Non-pigmented ciliary epithelial cell (primary cell): ENCODE measurements at regions not wholly inside any gene's neighbourhood (a gene's known extent, or its start where the extent isn't known, plus 50 kb on each side); places are given as distances from the start of the nearest gene placed in this dataset.
"Not testable (repeated sequence)": the region's sequence is repeated elsewhere in the genome, so short reads cannot be mapped to it uniquely, and the experiment has no call there.

Source experiments
- DNase-seq: peaks from one replicate; pipeline ENCODE4 v3.0.0-alpha.2; 2010; ENCODE audit warnings: low read depth

GRCh38 chr4:158313566-158313965 is 103.3 kb downstream of the TMEM144 start:
- no peak for DNase-seq

GRCh38 chr4:158314756-158315487 is 104.6 kb downstream of the TMEM144 start:
- DNase-seq = peak; percentile 92

- peak; percentile 89 for DNase-seq
Observed at GRCh38 chr4:158315706-158316105, 105.4 kb downstream of the TMEM144 start.

- peak; percentile 47 for DNase-seq
Observed at GRCh38 chr4:158316264-158316663, 106.0 kb downstream of the TMEM144 start.

GRCh38 chr4:158319880-158320279 is 109.6 kb downstream of the TMEM144 start:
- no peak for DNase-seq

- DNase-seq = no peak
Observed at GRCh38 chr4:158322109-158322508, 111.8 kb downstream of the TMEM144 start.

- DNase-seq = no peak
Observed at GRCh38 chr4:158327525-158327924, 117.2 kb downstream of the TMEM144 start.

- DNase-seq = no peak
Observed at GRCh38 chr4:158331863-158332262, 121.6 kb downstream of the TMEM144 start.

- no peak for DNase-seq
Observed at GRCh38 chr4:158333820-158334219, 123.5 kb downstream of the TMEM144 start.

- DNase-seq = no peak
Observed at GRCh38 chr4:158341896-158342295, 131.6 kb downstream of the TMEM144 start.

GRCh38 chr4:158346576-158346975 is 136.3 kb downstream of the TMEM144 start:
- no peak for DNase-seq

- DNase-seq = no peak
Observed at GRCh38 chr4:158347556-158347955, 137.3 kb downstream of the TMEM144 start.

- no peak for DNase-seq
Observed at GRCh38 chr4:158350161-158350560, 139.9 kb downstream of the TMEM144 start.

GRCh38 chr4:158353541-158354304 is 143.4 kb downstream of the TMEM144 start:
- DNase-seq = no peak

GRCh38 chr4:158356301-158356700 is 146.0 kb downstream of the TMEM144 start:
- no peak for DNase-seq

GRCh38 chr4:158367932-158368441 is 153.7 kb upstream of the RXFP1 start:
- not testable (repeated sequence) for DNase-seq

GRCh38 chr4:158371158-158371557 is 150.5 kb upstream of the RXFP1 start:
- peak; percentile 5 for DNase-seq

GRCh38 chr4:158374318-158374717 is 147.4 kb upstream of the RXFP1 start:
- no peak for DNase-seq

GRCh38 chr4:158376106-158376840 is 145.4 kb upstream of the RXFP1 start:
- no peak for DNase-seq

GRCh38 chr4:158384414-158384813 is 137.3 kb upstream of the RXFP1 start:
- no peak for DNase-seq

GRCh38 chr4:158395343-158395742 is 126.3 kb upstream of the RXFP1 start:
- DNase-seq = no peak

GRCh38 chr4:158395889-158396288 is 125.8 kb upstream of the RXFP1 start:
- no peak for DNase-seq

- DNase-seq = no peak
Observed at GRCh38 chr4:158397781-158398180, 123.9 kb upstream of the RXFP1 start.
